NOMO-1 treated with dmso at 0.1 percent for 144 hours (cell line): ENCODE measurements at regions not wholly inside any gene's neighbourhood (a gene's known extent, or its start where the extent isn't known, plus 50 kb on each side); places are given as distances from the start of the nearest gene placed in this dataset.
"Not testable (repeated sequence)": the region's sequence is repeated elsewhere in the genome, so short reads cannot be mapped to it uniquely, and the experiment has no call there.

Source experiments
- DNase-seq: peaks from one replicate; lab custom pipeline; 2025; ENCODE audit not compliant: unreplicated experiment; lab: John Stamatoyannopoulos, UW

DNA sequence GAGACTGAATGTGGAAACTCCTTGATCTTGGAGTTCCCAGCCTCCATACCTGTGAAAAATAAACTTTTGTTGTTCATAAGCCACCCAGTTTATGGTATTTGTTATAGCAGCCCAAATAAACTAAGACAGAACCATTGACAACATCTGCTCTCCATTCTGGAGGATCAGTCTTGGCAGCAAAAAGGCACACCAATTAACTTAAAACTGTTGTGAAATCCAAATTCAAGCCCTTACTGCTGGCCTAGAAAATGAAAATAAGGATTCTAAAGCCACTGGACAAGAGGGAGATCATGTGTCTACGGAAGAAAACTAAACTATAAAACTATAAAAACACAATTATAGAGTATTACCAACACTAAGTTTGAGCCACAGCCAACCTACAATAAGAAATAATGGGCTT lies 172.1 kb upstream of the RNPC3 start:
- no peak for DNase-seq

DNA sequence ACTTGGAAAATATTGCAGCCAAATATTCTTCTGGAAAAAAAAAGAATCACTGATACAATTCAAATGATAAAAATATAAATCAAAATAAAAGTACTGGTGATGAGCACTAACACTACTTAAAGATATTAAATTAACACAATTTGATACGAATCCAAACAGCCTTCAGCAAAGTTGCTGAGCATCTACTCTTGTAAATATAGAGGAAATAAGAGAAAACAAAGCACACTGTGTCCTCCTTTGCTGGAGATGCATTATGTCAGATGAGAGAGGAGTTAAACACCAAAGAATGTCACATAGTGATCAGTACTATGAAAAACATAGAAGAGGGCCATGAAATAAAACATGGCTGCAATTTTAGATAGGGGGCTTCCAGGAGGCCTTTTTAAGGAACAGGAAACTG lies 177.4 kb upstream of the RNPC3 start:
- no peak for DNase-seq

DNA sequence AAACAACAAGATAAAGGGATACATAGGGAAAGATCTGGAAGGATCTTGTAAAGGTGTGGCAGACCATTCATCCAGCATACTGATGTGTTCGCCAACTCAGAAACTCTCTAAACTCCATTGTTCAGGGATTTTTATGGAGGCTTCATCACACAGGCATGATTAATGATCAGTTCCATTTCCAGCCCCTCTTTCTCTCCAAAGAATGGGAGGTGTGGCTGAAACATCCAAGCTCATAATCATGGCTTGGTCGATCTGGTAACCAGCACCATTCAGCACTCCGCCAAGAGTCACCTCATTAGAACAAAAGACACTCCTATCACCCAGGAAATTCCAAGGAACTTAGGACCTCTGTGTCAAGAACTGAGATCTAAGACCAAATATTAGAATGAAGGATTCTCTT lies 180.6 kb upstream of the RNPC3 start:
- no peak for DNase-seq

DNA sequence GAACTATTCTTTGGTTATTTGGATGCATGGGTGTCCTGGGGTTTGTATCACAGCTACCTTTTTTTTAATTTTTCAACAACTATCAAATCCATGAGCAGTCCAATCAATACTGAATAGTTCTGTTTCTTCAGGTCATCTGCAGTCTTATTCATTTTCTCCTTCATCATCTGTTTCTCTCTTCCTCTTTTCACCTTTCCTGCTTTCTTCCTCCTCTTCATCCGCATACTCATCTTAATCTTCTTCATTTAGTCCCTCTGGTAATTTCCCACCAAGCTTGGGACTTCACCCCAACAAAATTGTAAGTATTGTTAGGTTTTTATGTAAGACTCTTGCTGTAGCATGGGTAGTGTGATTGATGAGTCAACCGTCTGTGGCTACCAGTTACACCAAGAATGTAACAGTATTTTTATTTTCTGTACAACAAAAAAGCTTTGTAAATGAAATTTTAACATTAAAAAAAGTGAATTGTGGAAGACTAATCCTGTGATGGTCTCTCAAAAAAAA lies 184.1 kb upstream of the RNPC3 start:
- DNase-seq: no peak

DNA sequence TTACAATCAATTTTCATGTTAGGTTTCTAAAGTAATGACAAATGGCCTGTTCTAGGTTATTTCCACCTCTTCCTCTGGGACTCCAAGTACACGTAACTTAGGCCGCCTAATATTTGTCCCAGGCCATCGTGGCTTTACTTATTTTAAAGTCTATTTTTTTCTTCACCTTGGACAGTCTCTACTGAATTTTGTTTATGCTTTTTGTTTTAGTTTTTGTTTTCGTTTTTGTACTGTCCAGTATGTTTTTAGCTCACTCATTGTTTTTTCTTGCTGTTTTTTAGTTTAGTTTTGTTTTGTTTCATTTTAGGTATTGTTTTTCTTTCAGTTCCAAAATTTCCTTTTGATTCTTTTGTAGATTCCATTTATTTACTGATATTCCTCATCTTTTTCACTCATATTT lies 187.7 kb upstream of the RNPC3 start:
- DNase-seq: no peak

- DNase-seq: no peak
Measured at GRCh38 chr1:103336408-103336807, 189.1 kb upstream of the RNPC3 start.

DNA sequence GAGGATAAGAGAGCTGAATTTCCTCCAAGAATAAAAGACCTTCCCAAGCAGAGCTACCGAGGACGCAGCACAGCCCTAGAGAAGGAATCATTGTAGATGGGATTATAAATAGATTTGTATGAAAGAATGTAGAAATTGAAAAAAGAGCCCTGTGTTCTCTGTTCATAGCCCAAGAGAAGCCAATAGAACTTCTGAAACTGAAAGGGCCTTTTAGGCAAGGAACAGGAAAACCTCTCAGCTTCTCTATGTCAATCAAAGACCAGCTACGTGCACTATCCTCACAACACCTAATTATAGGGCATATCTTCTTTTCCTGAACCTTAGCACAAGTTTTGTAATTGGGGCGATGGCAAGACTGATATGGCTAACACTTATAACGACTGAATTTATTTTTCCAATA lies 192.4 kb upstream of the RNPC3 start:
- DNase-seq: no peak

DNA sequence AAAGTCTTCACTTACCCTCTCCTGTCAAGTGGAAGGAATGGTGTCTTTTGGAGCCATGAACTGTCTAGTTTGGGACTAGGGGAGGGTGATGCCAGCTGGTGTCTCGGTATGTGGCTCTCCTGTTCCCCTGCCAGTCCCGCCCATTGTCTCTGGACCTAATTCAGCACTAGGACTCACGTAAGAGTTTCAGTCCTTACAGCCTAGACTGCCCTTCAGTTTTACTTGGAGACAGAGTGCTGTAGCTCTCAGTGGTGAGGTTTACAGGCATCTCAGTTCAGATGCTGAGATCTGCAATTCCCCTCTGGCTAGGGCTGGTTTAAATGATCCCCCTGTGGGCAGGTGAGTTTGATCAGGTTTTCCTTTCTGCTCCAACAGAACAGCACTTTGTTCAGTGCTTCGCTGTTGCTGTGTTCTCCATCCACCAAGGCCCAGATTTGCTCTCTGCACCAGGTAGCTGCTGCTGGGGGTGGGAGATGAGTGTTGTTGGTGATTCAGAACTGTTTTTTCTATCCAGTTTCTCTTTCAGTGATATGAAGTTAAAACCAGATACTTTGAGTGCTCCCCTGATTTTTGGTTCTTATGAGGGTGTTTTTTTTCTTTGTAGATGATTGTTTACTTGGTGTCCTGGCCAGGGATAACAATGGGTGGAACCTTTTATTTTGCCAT lies 198.3 kb upstream of the RNPC3 start:
- DNase-seq: no peak

DNA sequence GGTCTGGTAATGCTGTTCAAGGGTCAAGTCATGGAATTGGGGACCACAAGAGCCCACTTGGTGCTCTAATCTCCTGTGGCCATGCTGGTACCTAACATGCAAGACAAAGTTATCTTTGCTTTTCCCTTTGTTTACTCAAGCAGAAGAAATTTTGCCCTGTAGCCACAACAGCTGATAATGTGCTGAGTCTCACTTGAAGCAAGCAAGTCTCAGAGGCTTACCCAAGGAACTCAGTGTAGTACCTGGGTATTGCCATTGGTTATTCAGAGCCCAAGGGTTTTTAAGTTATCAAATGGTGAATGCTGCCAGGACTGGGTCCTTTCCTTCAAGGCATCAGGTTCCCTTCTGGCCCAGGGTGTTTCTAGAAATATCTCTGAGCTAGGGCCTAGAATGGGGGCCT lies 198.9 kb upstream of the RNPC3 start:
- no peak for DNase-seq

GRCh38 chr1:103309786-103310185 lies 201.5 kb upstream of the COL11A1 start:
- no peak for DNase-seq

- DNase-seq: no peak
Measured at GRCh38 chr1:103307751-103308150, 199.4 kb upstream of the COL11A1 start.

DNA sequence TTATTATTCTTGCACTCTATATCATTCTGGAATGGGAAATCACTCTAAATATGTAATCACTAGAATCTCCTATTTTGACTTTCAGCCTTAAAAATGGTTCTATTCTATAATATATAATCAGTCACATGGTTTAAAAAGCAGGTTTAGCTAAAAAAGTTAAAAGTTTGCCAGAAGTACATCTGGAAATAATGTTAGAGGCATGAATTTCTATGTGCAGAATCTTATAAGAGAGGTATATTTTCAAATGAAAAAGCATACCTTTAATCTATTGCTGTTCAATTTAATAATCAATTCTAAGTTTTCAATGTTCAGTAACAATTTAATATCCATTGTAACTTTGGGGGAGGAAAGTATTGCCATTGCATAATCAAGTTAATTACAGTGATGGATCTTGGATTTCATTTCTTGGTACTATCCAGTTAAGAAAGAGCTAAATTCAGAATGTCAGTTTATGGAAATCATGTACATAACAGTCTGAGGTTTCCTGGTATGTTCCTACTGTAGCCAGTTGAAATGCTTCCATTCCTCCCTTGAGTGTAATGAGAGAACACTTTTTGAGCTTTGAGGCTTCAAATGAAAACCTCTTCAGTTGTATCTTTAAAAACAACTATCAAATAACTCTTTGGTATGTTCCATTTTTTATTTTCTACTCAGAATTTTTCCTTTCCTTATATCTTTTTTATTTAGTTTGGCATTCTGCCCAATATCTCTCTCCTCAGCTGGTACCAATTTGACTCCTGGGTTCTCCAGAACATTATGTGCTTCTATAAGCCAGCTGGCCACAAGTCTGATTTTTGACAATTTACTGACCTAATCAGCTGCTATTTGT lies 175.7 kb upstream of the COL11A1 start:
- DNase-seq: no peak

DNA sequence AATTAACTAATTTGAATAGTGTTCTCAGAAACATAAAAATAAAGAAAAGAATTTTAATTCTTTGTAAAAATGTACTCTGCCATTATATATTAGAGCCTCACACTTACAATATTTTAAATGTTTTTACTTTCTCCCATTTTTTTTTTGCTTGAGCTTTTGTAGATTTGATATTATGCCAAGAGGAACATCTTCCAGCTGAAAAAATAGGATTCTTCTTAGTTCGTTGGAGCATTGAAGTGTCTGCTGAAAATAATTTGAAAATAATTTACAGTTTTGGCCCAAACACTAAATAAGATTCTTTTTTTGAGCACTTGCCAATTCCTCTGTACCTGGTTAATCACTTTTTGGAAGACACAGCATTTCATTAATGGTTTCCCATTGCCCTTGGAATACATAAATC lies 175.0 kb upstream of the COL11A1 start:
- DNase-seq: no peak

DNA sequence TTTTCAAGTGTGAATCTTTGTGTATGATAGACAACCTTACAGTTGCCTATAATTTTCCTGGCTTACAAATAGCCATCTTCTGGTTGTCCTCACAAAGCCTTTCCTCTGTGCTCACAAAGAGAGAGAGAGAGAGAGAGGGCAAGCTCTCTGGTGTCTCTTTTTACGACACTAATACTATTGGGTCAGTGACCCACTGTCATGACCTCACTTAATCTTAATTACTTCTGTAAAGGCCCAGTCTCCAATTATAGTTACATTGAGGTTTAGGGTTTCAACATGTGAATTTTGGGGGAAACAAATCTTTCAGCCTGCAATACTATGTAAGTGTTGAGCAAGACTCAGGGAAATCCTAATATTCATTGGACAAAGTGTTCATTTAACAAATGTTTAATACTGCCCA lies 167.4 kb upstream of the COL11A1 start:
- DNase-seq: peak; percentile 78

DNA sequence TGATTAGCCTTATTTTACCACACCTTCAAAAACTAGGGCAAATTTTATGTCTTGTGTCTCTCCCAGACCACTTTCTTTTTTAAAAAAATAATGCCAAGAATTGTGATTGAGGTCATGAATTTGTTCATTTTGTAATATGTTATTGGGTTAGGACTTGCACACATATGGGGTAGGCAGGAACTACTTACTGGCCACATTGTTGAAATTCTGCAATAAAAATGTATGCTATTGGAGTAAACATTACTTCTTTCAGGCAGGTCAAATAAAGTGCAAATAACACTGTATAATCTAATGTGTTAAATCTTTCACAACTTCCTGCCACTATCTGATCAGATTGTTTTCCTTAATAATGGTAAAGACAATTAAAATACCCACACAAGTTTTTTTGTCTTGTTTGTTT lies 166.6 kb upstream of the COL11A1 start:
- DNase-seq: no peak

DNA sequence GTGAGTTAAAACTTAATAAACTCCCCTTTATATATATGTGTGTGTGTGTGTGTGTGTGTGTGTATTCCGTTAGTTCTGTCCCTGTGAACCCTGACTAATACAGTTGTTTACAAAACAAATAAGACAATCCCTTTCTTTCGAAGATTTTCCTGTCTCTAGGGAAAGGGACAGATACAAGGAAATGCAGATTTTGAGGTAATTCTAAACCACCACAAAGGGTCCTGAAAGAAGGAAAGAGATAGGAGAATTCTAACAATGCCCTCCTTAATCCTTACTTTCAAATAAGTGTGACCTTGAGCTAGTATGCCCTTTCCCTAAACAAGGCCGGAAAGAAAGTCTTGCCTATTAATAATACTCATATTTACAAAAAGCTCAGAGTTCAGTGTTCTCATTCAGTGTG lies 164.8 kb upstream of the COL11A1 start:
- DNase-seq: no peak

DNA sequence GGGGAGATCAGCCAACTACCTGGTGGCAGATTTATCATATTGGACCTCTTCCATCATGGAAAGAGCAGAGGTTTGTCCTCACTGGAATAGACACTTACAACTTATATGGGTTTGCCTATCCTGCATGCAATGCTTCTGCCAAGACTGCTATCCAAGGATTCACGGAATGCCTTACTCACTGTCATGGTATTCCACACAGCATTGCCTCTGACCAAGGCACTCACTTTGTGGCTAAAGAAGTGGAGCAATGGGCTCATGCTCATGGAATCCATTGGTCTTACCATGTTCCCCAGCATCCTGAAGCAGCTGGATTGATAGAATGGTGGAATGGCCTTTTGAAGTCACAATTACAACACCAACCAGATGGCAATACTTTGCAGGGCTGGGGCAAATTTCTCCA lies 163.1 kb upstream of the COL11A1 start:
- DNase-seq: not testable (repeated sequence)

- no peak for DNase-seq
Measured at GRCh38 chr1:103267893-103268292, 159.6 kb upstream of the COL11A1 start.

GRCh38 chr1:103267266-103267665 lies 158.9 kb upstream of the COL11A1 start:
- no peak for DNase-seq

- no peak for DNase-seq
Measured at GRCh38 chr1:103266036-103266435, 157.7 kb upstream of the COL11A1 start.

DNA sequence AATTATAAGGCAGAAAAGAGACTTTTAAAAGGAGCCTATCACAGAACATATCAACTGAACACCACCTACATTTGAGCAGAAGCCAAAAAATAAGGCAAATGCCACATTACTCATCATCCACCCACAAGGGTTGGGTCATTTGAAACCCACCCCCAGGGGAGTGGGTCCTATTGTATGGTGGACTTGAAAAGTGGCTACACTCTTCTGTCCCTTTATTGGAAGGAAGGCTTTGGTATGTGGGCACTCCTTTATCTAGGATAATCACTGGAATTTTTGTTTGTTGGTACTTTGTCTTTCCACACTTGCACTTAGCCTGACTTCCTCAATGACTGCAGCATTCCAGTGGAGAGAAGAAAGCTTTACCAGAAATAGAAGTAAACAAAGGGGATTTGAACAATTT lies 157.2 kb upstream of the COL11A1 start:
- DNase-seq: no peak

DNA sequence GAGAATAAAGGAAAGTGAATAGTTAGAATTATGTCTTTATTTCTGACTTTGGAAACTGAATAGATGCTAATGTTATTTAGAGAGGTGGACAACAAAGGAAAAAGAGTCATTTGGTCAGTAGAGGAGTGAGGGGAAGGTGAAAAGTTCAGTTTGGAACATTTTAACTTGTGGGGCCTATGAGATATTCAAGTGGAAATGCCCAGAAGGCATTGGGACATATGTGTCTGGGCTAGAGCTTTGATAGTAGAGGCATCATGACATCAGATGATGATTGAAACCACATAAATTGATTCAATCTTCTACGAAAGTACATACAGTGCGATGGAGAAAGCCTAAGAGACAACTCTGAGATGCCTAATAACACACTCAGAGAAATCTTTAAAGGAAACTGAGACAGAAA lies 151.7 kb upstream of the COL11A1 start:
- no peak for DNase-seq

- no peak for DNase-seq
Measured at GRCh38 chr1:103256490-103256889, 148.2 kb upstream of the COL11A1 start.
